ENCODE measurements at regions not wholly inside any gene's neighbourhood (a gene's known extent, or its start where the extent isn't known, plus 50 kb on each side); places are given as distances from the start of the nearest gene placed in this dataset.
"Not testable (repeated sequence)": the region's sequence is repeated elsewhere in the genome, so short reads cannot be mapped to it uniquely, and the experiment has no call there.

DNA sequence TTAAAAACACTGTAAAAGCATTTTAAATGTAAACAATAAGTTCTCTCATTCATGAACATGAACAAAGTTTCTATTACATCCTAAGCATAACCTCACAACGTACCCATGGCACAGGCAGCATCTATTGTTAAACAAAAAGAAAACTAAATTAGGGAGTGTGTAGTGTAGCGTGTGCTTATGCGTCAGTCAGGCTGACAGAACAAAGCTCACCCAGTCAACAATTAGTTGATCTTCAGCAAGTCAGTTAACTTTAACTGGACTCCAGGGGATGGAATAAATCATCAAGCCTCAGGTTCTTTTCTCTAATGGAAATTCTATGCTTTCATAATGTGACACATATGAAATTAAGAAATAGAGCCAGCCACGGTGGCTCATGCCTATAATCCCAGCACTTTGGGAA lies 91.6 kb upstream of the ODAD2 start:
- no peak overlapping the region for H3K9ac ChIP-seq (ENCODE audit: low read depth, low read length)
- peaks cover 26% of the 10 kb centered on the region for H3K4me1 ChIP-seq (ENCODE audit: control insufficient read depth, insufficient read depth, low read length)
- H3K4me3 ChIP-seq (ENCODE audit: low read length): no peak overlapping the region
- no peak overlapping the region for H3K4me2 ChIP-seq (ENCODE audit: low read length)
- H3K27me3 ChIP-seq (ENCODE audit: control insufficient read depth, insufficient read depth, low read length): no peaks in the 10 kb centered on the region
- no peaks in the 10 kb centered on the region for H3K36me3 ChIP-seq (ENCODE audit: insufficient read depth, low read length)
- H3K9me3 ChIP-seq (replicated peaks; ENCODE audit: low read length): no peaks in the 10 kb centered on the region

GRCh38 chr10:28089467-28089866 lies 90.6 kb upstream of the ODAD2 start:
- Histone ChIP-seq H3K9me3 (replicated peaks; ENCODE audit: low read length) (no peaks in the 10 kb centered on the region), H3K36me3 (ENCODE audit: insufficient read depth, low read length) (no peaks in the 10 kb centered on the region), H3K4me3 (ENCODE audit: low read length) (no peak overlapping the region), H3K9ac (ENCODE audit: low read depth, low read length) (peak overlapping the region; percentile 59), H3K4me2 (ENCODE audit: low read length) (peak overlapping the region; percentile 36), H3K27me3 (ENCODE audit: control insufficient read depth, insufficient read depth, low read length) (no peaks in the 10 kb centered on the region), H3K4me1 (ENCODE audit: control insufficient read depth, insufficient read depth, low read length) (peaks cover 22% of the 10 kb centered on the region)

- no peak overlapping the region for H3K4me3 ChIP-seq (ENCODE audit: low read length)
- H3K36me3 ChIP-seq (ENCODE audit: insufficient read depth, low read length): no peaks in the 10 kb centered on the region
Measured at GRCh38 chr10:28087661-28088351, 88.9 kb upstream of the ODAD2 start.

GRCh38 chr10:28085760-28086159 lies 86.9 kb upstream of the ODAD2 start:
- H3K27me3 ChIP-seq (ENCODE audit: control insufficient read depth, insufficient read depth, low read length); H3K4me3 ChIP-seq (ENCODE audit: low read length); H3K9me3 ChIP-seq (replicated peaks; ENCODE audit: low read length); H3K36me3 ChIP-seq (ENCODE audit: insufficient read depth, low read length); H3K4me2 ChIP-seq (ENCODE audit: low read length); H3K9ac ChIP-seq (ENCODE audit: low read depth, low read length): not testable (repeated sequence)
- H3K4me1 ChIP-seq (ENCODE audit: control insufficient read depth, insufficient read depth, low read length): peaks cover 22% of the 10 kb centered on the region

More at GRCh38 chr10:28087661-28088351, 88.9 kb upstream of the ODAD2 start:
- H3K9me3 ChIP-seq (replicated peaks; ENCODE audit: low read length): no peaks in the 10 kb centered on the region
- no peak overlapping the region for H3K4me2 ChIP-seq (ENCODE audit: low read length)
- H3K9ac ChIP-seq (ENCODE audit: low read depth, low read length): no peak overlapping the region
- H3K4me1 ChIP-seq (ENCODE audit: control insufficient read depth, insufficient read depth, low read length): peaks cover 22% of the 10 kb centered on the region
- H3K27me3 ChIP-seq (ENCODE audit: control insufficient read depth, insufficient read depth, low read length): no peaks in the 10 kb centered on the region

- Histone ChIP-seq H3K36me3 (ENCODE audit: insufficient read depth, low read length) (no peaks in the 10 kb centered on the region), H3K4me1 (ENCODE audit: control insufficient read depth, insufficient read depth, low read length) (peaks cover 10% of the 10 kb centered on the region)
Measured at GRCh38 chr10:28082885-28083284, 84.0 kb upstream of the ODAD2 start.

DNA sequence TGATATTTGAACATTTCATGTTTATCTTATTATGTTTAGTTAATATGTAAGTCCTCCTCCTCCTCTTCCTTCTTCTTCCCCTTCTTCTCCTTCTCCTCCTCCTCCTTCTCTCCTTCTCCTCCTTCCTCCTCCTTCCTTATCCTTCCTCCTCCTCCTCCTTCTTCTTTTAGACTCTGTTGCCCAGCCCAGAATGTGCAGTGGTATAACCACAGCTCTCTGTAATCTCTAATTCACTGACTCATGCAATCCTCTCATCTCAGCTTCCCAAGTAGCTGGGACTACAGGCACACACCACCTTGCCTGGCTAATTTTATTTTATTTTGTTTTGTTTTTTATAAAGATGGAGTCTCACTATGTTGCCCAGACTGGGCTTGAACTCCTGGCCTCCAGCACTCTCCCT lies 83.4 kb upstream of the ODAD2 start:
- no peaks in the 10 kb centered on the region for H3K36me3 ChIP-seq (ENCODE audit: insufficient read depth, low read length)
- no peak overlapping the region for H3K4me2 ChIP-seq (ENCODE audit: low read length)
- H3K4me1 ChIP-seq (ENCODE audit: control insufficient read depth, insufficient read depth, low read length): peaks cover 10% of the 10 kb centered on the region
- H3K9me3 ChIP-seq (replicated peaks; ENCODE audit: low read length): no peaks in the 10 kb centered on the region
- H3K9ac ChIP-seq (ENCODE audit: low read depth, low read length): no peak overlapping the region
- H3K4me3 ChIP-seq (ENCODE audit: low read length): no peak overlapping the region
- no peaks in the 10 kb centered on the region for H3K27me3 ChIP-seq (ENCODE audit: control insufficient read depth, insufficient read depth, low read length)

More at GRCh38 chr10:28082885-28083284, 84.0 kb upstream of the ODAD2 start:
- Histone ChIP-seq H3K9me3 (replicated peaks; ENCODE audit: low read length) (no peaks in the 10 kb centered on the region), H3K27me3 (ENCODE audit: control insufficient read depth, insufficient read depth, low read length) (no peaks in the 10 kb centered on the region), H3K4me2 (ENCODE audit: low read length) (no peak overlapping the region), H3K9ac (ENCODE audit: low read depth, low read length) (no peak overlapping the region), H3K4me3 (ENCODE audit: low read length) (no peak overlapping the region)

DNA sequence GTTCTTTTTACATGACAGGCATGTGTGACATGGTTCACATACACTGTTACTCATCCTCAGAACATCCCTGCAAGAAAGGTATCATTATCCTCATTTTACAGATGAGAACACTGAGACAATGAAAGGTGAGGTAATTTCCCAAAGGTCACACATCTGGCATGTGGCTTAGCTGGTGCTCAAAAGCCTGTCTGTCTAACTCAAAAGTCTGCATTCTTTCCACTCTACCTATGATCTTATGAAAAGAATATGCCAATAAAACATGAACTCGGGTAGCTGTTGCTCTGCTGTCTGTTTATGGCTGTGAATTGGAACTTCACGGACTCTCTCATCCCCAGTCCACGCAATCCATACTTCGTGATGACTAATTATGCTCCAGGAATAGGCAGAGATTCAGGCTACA lies 79.0 kb upstream of the ODAD2 start:
- Histone ChIP-seq H3K9me3 (replicated peaks; ENCODE audit: low read length) (no peaks in the 10 kb centered on the region), H3K4me1 (ENCODE audit: control insufficient read depth, insufficient read depth, low read length) (peaks cover 14% of the 10 kb centered on the region), H3K9ac (ENCODE audit: low read depth, low read length) (peak overlapping the region; percentile 30), H3K27me3 (ENCODE audit: control insufficient read depth, insufficient read depth, low read length) (no peaks in the 10 kb centered on the region), H3K36me3 (ENCODE audit: insufficient read depth, low read length) (no peaks in the 10 kb centered on the region), H3K4me2 (ENCODE audit: low read length) (no peak overlapping the region), H3K4me3 (ENCODE audit: low read length) (no peak overlapping the region)

- peaks cover 22% of the 10 kb centered on the region for H3K4me1 ChIP-seq (ENCODE audit: control insufficient read depth, insufficient read depth, low read length)
- H3K4me2 ChIP-seq (ENCODE audit: low read length): no peak overlapping the region
- H3K4me3 ChIP-seq (ENCODE audit: low read length): no peak overlapping the region
- H3K36me3 ChIP-seq (ENCODE audit: insufficient read depth, low read length): no peaks in the 10 kb centered on the region
- no peaks in the 10 kb centered on the region for H3K9me3 ChIP-seq (replicated peaks; ENCODE audit: low read length)
- no peaks in the 10 kb centered on the region for H3K27me3 ChIP-seq (ENCODE audit: control insufficient read depth, insufficient read depth, low read length)
- no peak overlapping the region for H3K9ac ChIP-seq (ENCODE audit: low read depth, low read length)
Measured at GRCh38 chr10:28075424-28075823, 76.5 kb upstream of the ODAD2 start.

- H3K4me3 ChIP-seq (ENCODE audit: low read length): no peak overlapping the region
- no peak overlapping the region for H3K4me2 ChIP-seq (ENCODE audit: low read length)
- H3K9me3 ChIP-seq (replicated peaks; ENCODE audit: low read length): no peaks in the 10 kb centered on the region
- H3K27me3 ChIP-seq (ENCODE audit: control insufficient read depth, insufficient read depth, low read length): no peaks in the 10 kb centered on the region
- no peaks in the 10 kb centered on the region for H3K36me3 ChIP-seq (ENCODE audit: insufficient read depth, low read length)
- no peak overlapping the region for H3K9ac ChIP-seq (ENCODE audit: low read depth, low read length)
- H3K4me1 ChIP-seq (ENCODE audit: control insufficient read depth, insufficient read depth, low read length): peaks cover 15% of the 10 kb centered on the region
Measured at GRCh38 chr10:28072573-28072972, 73.7 kb upstream of the ODAD2 start.

DNA sequence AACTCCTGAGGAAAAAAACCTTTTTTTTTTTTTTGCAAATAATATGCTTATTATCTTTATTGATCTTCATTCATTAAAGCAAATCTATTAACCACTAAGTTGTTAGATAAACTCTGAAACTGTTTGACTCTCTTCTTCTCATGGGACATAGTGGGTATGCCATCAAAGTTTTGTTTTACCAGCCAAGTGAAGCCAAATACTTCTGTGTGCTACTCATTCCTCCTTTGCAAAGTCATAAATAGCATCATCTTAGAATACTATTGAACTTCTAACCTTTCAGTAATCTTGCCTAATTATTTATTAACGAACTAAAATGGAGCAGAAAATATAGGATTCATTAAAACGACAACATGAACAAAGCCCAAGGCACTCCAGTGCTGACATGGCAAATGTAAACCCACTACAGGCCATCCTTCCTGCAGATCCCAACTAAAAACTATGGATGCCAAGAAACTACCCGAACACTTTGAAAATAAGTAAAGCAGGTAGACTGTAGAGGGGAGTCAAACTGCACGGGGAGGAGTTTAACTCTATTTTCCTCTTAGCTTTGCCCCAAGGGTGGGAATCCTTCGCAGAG lies 61.2 kb upstream of the ODAD2 start:
- Histone ChIP-seq H3K4me2 (ENCODE audit: low read length) (no peak overlapping the region), H3K27me3 (ENCODE audit: control insufficient read depth, insufficient read depth, low read length) (no peaks in the 10 kb centered on the region)

GRCh38 chr10:28058746-28059145 lies 59.9 kb upstream of the ODAD2 start:
- Histone ChIP-seq H3K4me2 (ENCODE audit: low read length) (no peak overlapping the region), H3K9ac (ENCODE audit: low read depth, low read length) (no peak overlapping the region), H3K4me3 (ENCODE audit: low read length) (no peak overlapping the region), H3K36me3 (ENCODE audit: insufficient read depth, low read length) (no peaks in the 10 kb centered on the region), H3K4me1 (ENCODE audit: control insufficient read depth, insufficient read depth, low read length) (peaks cover 11% of the 10 kb centered on the region), H3K27me3 (ENCODE audit: control insufficient read depth, insufficient read depth, low read length) (no peaks in the 10 kb centered on the region), H3K9me3 (replicated peaks; ENCODE audit: low read length) (no peaks in the 10 kb centered on the region)

More for the DNA sequence above, 61.2 kb upstream of the ODAD2 start:
- Histone ChIP-seq H3K36me3 (ENCODE audit: insufficient read depth, low read length) (no peaks in the 10 kb centered on the region), H3K9me3 (replicated peaks; ENCODE audit: low read length) (no peaks in the 10 kb centered on the region), H3K9ac (ENCODE audit: low read depth, low read length) (no peak overlapping the region), H3K4me1 (ENCODE audit: control insufficient read depth, insufficient read depth, low read length) (peaks cover under 1% of the 10 kb centered on the region), H3K4me3 (ENCODE audit: low read length) (no peak overlapping the region)

All from skeletal muscle satellite cell (primary cell).